Tibial nerve (tissue), 3 donors: ENCODE measurements at regions not wholly inside any gene's neighbourhood (a gene's known extent, or its start where the extent isn't known, plus 50 kb on each side); places are given as distances from the start of the nearest gene placed in this dataset.

Experiments used
- POLR2A ChIP-seq, 2 donors: fragments of 450-650 bp; IDR thresholded peaks; one replicate each; pipeline ENCODE4 v1.6.1; 2017; ENCODE audit warnings: antibody characterized with exemption in 2 of 2, mild to moderate bottlenecking in 2 of 2, moderate library complexity in 2 of 2
- TF ChIP-seq, protein P1 (sequence below), 5 experiments: fragments of 200-600 bp in 3 of 5; fragments of 450-650 bp in 2 of 5; sonication (generic) in 3 of 5; IDR thresholded peaks; one replicate each; pipeline ENCODE4 v1.5.1; 2016 to 2019; ENCODE audit warnings: antibody characterized with exemption in 5 of 5, mild to moderate bottlenecking in 3 of 5, moderate library complexity in 2 of 5

DNA sequence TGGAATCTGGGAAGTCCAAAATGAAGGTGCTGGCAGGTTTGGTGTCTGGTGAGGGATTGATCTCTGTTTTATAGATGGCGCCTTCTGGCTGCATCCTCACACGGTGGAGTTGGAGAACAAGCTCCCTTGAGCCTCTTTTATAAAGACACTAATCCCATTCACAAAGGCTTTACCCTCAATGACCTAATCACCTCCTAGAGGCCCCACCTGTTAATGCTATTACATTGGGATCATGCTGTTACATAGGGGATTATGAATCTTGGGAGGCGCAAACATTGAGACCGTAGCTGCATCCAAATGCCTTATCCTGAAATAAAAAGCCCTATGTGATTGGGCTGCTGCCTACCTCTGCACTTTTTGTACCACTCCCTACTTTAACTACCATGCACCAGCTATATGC is 197.1 kb upstream of the HMHB1 start:
- TF ChIP-seq, protein P1, sequence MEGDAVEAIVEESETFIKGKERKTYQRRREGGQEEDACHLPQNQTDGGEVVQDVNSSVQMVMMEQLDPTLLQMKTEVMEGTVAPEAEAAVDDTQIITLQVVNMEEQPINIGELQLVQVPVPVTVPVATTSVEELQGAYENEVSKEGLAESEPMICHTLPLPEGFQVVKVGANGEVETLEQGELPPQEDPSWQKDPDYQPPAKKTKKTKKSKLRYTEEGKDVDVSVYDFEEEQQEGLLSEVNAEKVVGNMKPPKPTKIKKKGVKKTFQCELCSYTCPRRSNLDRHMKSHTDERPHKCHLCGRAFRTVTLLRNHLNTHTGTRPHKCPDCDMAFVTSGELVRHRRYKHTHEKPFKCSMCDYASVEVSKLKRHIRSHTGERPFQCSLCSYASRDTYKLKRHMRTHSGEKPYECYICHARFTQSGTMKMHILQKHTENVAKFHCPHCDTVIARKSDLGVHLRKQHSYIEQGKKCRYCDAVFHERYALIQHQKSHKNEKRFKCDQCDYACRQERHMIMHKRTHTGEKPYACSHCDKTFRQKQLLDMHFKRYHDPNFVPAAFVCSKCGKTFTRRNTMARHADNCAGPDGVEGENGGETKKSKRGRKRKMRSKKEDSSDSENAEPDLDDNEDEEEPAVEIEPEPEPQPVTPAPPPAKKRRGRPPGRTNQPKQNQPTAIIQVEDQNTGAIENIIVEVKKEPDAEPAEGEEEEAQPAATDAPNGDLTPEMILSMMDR (IDR thresholded peaks at IDR 0.05): no peak
- no peak for TF ChIP-seq POLR2A (IDR thresholded peaks at IDR 0.05)
